SK-N-SH (cell line): ENCODE measurements at regions not wholly inside any gene's neighbourhood (a gene's known extent, or its start where the extent isn't known, plus 50 kb on each side); places are given as distances from the start of the nearest gene placed in this dataset.
"Not testable (repeated sequence)": the region's sequence is repeated elsewhere in the genome, so short reads cannot be mapped to it uniquely, and the experiment has no call there.

Experiments
- CTCF ChIA-PET: fragments of 300-600, 350-600 bp; formaldehyde crosslinking; extraction: SDS; loops from one replicate; lab custom pipeline; 2021; lab: Yijun Ruan, JAX
- POLR2A ChIA-PET: fragments of 350-600 bp; sonication (Branson Sonifier 250); formaldehyde crosslinking; extraction: SDS; loops from one replicate; lab custom pipeline; 2020; ENCODE audit warnings: antibody characterized with exemption, inconsistent platforms; lab: Yijun Ruan, JAX
- DNase-seq: peaks from one replicate; pipeline ENCODE4 v3.0.0; 2012
- H2AFZ ChIP-seq: fragments of 200-600 bp; sonication (generic); 2 replicates; pipeline ENCODE4 v1.8.1; 2016; ENCODE audit warnings: antibody characterized with exemption, mild to moderate bottlenecking, low read depth
- H3F3A ChIP-seq: fragments of 200-600 bp; sonication (generic); replicated peaks from 2 replicates; pipeline ENCODE3; 2016; ENCODE audit warnings: antibody characterized with exemption, mild to moderate bottlenecking; ENCODE audit not compliant: insufficient read depth
- H3K27ac ChIP-seq, 2 experiments: fragments of 200-500 bp in 1 of 2; fragments of 200-600 bp in 1 of 2; sonication (Bioruptor generic) in 1 of 2; sonication (generic), shearing (Covaris generic) in 1 of 2; 2 replicates each; pipeline versions ENCODE4 v1.5.1 to v1.6.1; 2014 to 2016; ENCODE audit warnings: low read depth in 2 of 2, inconsistent platforms in 1 of 2, low read length in 1 of 2, mild to moderate bottlenecking in 1 of 2, mixed read lengths in 1 of 2
- H3K27me3 ChIP-seq: fragments of 200-600 bp; sonication (generic), shearing (Covaris generic); 2 replicates; pipeline ENCODE4 v1.6.1; 2016; ENCODE audit warnings: mixed run types; ENCODE audit not compliant: insufficient read depth
- H3K36me3 ChIP-seq, 2 experiments: fragments of 200-500 bp in 1 of 2; fragments of 200-600 bp in 1 of 2; sonication (Bioruptor generic) in 1 of 2; sonication (generic) in 1 of 2; replicated peaks in 1 of 2; 2 replicates each; pipeline versions ENCODE3 to v1.5.1; 2014 to 2016; ENCODE audit warnings: low read length in 1 of 2, mild to moderate bottlenecking in 1 of 2; ENCODE audit not compliant: insufficient read depth in 2 of 2, control insufficient read depth in 1 of 2
- H3K4me1 ChIP-seq, 2 experiments: fragments of 200-500 bp in 1 of 2; fragments of 200-600 bp in 1 of 2; sonication (Bioruptor generic) in 1 of 2; sonication (generic), shearing (Covaris generic) in 1 of 2; 2 replicates each; pipeline versions ENCODE4 v1.5.1 to v1.6.1; 2014 to 2016; ENCODE audit warnings: low read depth in 1 of 2, low read length in 1 of 2, mixed run types in 1 of 2; ENCODE audit not compliant: insufficient read depth in 2 of 2, control insufficient read depth in 1 of 2
- H3K4me2 ChIP-seq: fragments of 200-600 bp; sonication (generic), shearing (Covaris generic); 2 replicates; pipeline ENCODE4 v1.6.1; 2017; ENCODE audit warnings: mixed run types
- H3K4me3 ChIP-seq, 2 experiments: fragments of 200-500 bp in 1 of 2; fragments of 200-600 bp in 1 of 2; sonication (Bioruptor generic) in 1 of 2; sonication (generic), shearing (Covaris generic) in 1 of 2; 2 replicates each; pipeline versions ENCODE4 v1.5.1 to v1.8.1; 2014 to 2016; ENCODE audit warnings: low read depth in 2 of 2, inconsistent platforms in 1 of 2, low read length in 1 of 2, mild to moderate bottlenecking in 1 of 2, mixed read lengths in 1 of 2, moderate library complexity in 1 of 2
- H3K79me2 ChIP-seq: fragments of 200-600 bp; sonication (generic); 2 replicates; pipeline ENCODE4 v1.8.1; 2017; ENCODE audit warnings: mild to moderate bottlenecking; ENCODE audit not compliant: insufficient read depth
- H3K9ac ChIP-seq: fragments of 200-600 bp; sonication (generic); 2 replicates; pipeline ENCODE4 v1.6.1; 2017; ENCODE audit warnings: mixed run types
- H3K9me2 ChIP-seq: fragments of 200-600 bp; sonication (generic); 2 replicates; pipeline ENCODE4 v1.6.1; 2017; ENCODE audit warnings: mixed run types
- H3K9me3 ChIP-seq: fragments of 200-600 bp; sonication (generic); 2 replicates; pipeline ENCODE4 v1.6.1; 2017; ENCODE audit warnings: mixed run types, mild to moderate bottlenecking, moderate library complexity
- H4K20me1 ChIP-seq: fragments of 200-600 bp; sonication (generic); 2 replicates; pipeline ENCODE4 v1.6.1; 2017; ENCODE audit warnings: mild to moderate bottlenecking, mixed run types; ENCODE audit not compliant: insufficient read depth
- EP300 ChIP-seq, 2 experiments: IDR thresholded peaks; 2 replicates each; pipeline versions ENCODE4 v1.4.0 to v1.6.1; 2012; ENCODE audit warnings: borderline replicate concordance in 1 of 2, low read depth in 1 of 2, low read length in 1 of 2
- FOSL2 ChIP-seq: IDR thresholded peaks from 2 replicates; pipeline ENCODE4 v1.4.0; 2012; ENCODE audit warnings: low read depth, mild to moderate bottlenecking, moderate library complexity, borderline replicate concordance
- FOXM1 ChIP-seq: IDR thresholded peaks from 2 replicates; pipeline ENCODE4 v1.4.0; 2012; ENCODE audit warnings: low read depth, mild to moderate bottlenecking
- MXI1 ChIP-seq: IDR thresholded peaks from 2 replicates; pipeline ENCODE4 v1.6.1; 2012; ENCODE audit warnings: mild to moderate bottlenecking, low read depth, low read length, improper control_type of control experiment
- RAD21 ChIP-seq: IDR thresholded peaks from 2 replicates; pipeline ENCODE4 v1.6.1; 2012; ENCODE audit warnings: mild to moderate bottlenecking, low read length
- RXRA ChIP-seq: IDR thresholded peaks from 2 replicates; pipeline ENCODE4 v1.4.0; 2012; ENCODE audit warnings: low read depth, mild to moderate bottlenecking, borderline replicate concordance
- TAF1 ChIP-seq: IDR thresholded peaks from 2 replicates; pipeline ENCODE4 v1.6.1; 2012; ENCODE audit warnings: low read depth, mild to moderate bottlenecking, low read length, moderate library complexity, borderline replicate concordance
- TCF12 ChIP-seq: IDR thresholded peaks from 2 replicates; pipeline ENCODE4 v1.4.0; 2012
- WGBS: methylation state at CpG from one replicate; pipeline ENCODE4 v1.1.6; 2017; ENCODE audit warnings: low lambda C conversion rate; 5-methylcytosine and 5-hydroxymethylcytosine counted together
- TF ChIP-seq, protein P1 (sequence below): fragments of 150-350 bp; IDR thresholded peaks from 2 replicates; pipeline ENCODE4 v1.6.1; 2017; ENCODE audit warnings: antibody characterized with exemption, low read length, low read depth, borderline replicate concordance
- TF ChIP-seq, protein P2 (sequence below): fragments of 150-350 bp; IDR thresholded peaks from 2 replicates; pipeline ENCODE4 v1.6.1; 2016; ENCODE audit warnings: mild to moderate bottlenecking, low read depth, low read length
- TF ChIP-seq, protein P3 (sequence below): IDR thresholded peaks from 2 replicates; pipeline ENCODE4 v1.4.0; 2012; ENCODE audit warnings: low read depth, borderline replicate concordance
- TF ChIP-seq, protein P4 (sequence below): IDR thresholded peaks from 2 replicates; pipeline ENCODE4 v1.6.1; 2012; ENCODE audit warnings: mild to moderate bottlenecking, low read depth, low read length, moderate library complexity

DNA sequence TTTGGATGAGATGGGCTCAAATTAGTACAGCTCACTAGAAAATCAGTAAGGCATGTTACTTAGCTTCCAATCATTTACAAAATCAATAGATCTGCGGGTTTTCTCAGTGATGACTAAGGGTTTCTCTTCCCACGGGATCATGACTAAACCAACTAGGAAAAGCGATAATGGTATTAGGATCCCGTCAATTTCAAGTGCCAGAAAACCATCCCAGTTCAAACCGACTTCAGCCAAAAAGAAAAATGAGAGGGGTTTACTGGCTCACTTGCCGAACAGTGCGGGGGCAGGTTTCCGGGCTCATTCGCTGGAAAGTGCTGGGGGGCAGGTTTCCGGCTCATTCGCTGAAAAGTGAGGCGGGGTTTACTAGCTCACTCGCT, 62.1 kb upstream of the LYZL2 start (continued):
- TF ChIP-seq, protein P1, sequence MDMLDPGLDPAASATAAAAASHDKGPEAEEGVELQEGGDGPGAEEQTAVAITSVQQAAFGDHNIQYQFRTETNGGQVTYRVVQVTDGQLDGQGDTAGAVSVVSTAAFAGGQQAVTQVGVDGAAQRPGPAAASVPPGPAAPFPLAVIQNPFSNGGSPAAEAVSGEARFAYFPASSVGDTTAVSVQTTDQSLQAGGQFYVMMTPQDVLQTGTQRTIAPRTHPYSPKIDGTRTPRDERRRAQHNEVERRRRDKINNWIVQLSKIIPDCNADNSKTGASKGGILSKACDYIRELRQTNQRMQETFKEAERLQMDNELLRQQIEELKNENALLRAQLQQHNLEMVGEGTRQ: no peak
- TF ChIP-seq TCF12: no peak
- no peak for TF ChIP-seq FOSL2
- no peak for TF ChIP-seq TAF1
- TF ChIP-seq, protein P2, sequence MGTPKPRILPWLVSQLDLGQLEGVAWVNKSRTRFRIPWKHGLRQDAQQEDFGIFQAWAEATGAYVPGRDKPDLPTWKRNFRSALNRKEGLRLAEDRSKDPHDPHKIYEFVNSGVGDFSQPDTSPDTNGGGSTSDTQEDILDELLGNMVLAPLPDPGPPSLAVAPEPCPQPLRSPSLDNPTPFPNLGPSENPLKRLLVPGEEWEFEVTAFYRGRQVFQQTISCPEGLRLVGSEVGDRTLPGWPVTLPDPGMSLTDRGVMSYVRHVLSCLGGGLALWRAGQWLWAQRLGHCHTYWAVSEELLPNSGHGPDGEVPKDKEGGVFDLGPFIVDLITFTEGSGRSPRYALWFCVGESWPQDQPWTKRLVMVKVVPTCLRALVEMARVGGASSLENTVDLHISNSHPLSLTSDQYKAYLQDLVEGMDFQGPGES: no peak
- TF ChIP-seq MXI1: no peak

DNA sequence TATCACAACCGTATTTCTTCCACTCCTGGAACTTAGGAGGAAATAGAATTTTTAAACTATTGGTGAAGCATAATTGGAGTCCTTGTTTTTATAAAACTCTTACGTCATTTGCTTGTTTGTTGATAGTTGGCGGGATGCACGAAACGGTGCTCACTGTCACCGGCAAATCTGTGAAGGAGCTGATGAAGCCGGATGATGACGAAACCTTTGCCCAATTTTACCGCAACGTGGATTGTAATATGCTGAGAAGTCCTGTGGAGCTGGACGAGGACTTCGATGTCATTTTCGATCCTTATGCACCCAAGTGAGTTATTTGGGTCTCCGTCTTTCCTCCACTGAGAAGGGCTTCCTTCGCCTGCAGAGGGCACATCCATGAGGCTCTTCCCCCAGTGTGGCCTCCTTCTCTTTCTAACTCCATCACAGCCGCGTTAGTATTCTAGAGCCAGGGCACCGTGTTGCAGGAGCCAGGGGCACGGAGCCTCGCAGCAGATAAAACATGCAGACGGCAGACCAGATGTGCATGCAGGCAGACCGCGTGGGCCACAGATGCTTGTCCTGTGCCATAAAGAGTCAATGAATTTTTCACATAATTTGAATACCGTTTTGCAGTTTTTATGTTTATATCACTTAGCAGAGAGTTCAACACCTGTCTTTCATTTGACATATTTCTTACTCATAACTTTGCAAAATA, 61.5 kb upstream of the LYZL2 start:
- H3K9me2 ChIP-seq, POLR2A ChIA-PET, H3K79me2 ChIP-seq, H3K4me2 ChIP-seq, H3K9me3 ChIP-seq, H3K4me1 ChIP-seq, H3K27me3 ChIP-seq, H3K27ac ChIP-seq, H3K36me3 ChIP-seq, H3K4me3 ChIP-seq, H4K20me1 ChIP-seq, DNase-seq, H3F3A ChIP-seq, H2AFZ ChIP-seq, H3K9ac ChIP-seq: not testable (repeated sequence)
- CTCF ChIA-PET: interaction anchor here (2.6 kb wide), 1 partner anchor 20 kb away, joined by 7 read pairs; no protein-coding TSS in a partner anchor
- 88% methylated on average over 24 of the region's 24 CpGs for WGBS

DNA sequence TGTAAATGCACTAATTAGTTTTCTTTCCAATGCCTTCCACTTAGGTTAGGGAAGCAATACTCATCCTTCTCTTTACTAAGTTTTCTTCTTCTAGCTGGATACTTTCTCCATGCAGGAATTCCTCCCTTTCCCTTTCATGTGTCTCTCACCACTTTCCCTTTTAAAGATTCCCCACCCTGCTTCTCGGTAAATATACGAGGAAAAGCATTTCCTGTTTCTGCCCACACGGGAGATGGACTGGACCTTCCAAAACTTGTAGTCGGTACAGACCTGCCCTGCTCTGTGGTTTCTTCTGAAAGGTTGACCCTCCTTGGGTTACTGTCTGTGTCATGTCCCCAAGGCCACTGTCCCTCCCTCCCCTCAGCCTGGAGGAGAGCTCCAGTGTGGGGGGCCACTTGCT, 58.9 kb upstream of the LYZL2 start:
- no peak overlapping the region for H2AFZ ChIP-seq
- no peaks in the 10 kb centered on the region for H3F3A ChIP-seq
- POLR2A ChIA-PET: no interaction called here
- no peaks in the 10 kb centered on the region for H3K36me3 ChIP-seq
- 82% methylated on average over 4 of the region's 4 CpGs for WGBS
- no peaks in the 10 kb centered on the region; a peak in 1 of 4 replicates for H3K4me1 ChIP-seq
- H3K27ac ChIP-seq: no peak overlapping the region
- H3K27me3 ChIP-seq: no peaks in the 10 kb centered on the region; the same call in 1 of the 2 replicates
- no peaks in the 10 kb centered on the region for H4K20me1 ChIP-seq
- H3K4me2 ChIP-seq: no peak overlapping the region
- no peak overlapping the region for H3K4me3 ChIP-seq
- no peaks in the 10 kb centered on the region for H3K9me2 ChIP-seq
- H3K79me2 ChIP-seq: no peaks in the 10 kb centered on the region
- no peak overlapping the region for H3K9ac ChIP-seq
- CTCF ChIA-PET: interaction anchor here (0.6 to 3.7 kb wide), 24 partner anchors 9 to 1125 kb away, joined by 3 to 24 read pairs (median 5); no protein-coding TSS in a partner anchor
- no peaks in the 10 kb centered on the region for H3K9me3 ChIP-seq
- TF ChIP-seq, protein P3, sequence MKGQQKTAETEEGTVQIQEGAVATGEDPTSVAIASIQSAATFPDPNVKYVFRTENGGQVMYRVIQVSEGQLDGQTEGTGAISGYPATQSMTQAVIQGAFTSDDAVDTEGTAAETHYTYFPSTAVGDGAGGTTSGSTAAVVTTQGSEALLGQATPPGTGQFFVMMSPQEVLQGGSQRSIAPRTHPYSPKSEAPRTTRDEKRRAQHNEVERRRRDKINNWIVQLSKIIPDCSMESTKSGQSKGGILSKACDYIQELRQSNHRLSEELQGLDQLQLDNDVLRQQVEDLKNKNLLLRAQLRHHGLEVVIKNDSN: no peak
- TF ChIP-seq FOXM1 (no peak), RAD21 (no peak), MXI1 (no peak), RXRA (no peak), EP300 (IDR thresholded peaks at IDR 0.05; ENCODE audit: borderline replicate concordance in 1 of 2, low read depth in 1 of 2, low read length in 1 of 2) (no peak), FOSL2 (no peak)
- TF ChIP-seq, protein P1: no peak
- TF ChIP-seq, protein P4, sequence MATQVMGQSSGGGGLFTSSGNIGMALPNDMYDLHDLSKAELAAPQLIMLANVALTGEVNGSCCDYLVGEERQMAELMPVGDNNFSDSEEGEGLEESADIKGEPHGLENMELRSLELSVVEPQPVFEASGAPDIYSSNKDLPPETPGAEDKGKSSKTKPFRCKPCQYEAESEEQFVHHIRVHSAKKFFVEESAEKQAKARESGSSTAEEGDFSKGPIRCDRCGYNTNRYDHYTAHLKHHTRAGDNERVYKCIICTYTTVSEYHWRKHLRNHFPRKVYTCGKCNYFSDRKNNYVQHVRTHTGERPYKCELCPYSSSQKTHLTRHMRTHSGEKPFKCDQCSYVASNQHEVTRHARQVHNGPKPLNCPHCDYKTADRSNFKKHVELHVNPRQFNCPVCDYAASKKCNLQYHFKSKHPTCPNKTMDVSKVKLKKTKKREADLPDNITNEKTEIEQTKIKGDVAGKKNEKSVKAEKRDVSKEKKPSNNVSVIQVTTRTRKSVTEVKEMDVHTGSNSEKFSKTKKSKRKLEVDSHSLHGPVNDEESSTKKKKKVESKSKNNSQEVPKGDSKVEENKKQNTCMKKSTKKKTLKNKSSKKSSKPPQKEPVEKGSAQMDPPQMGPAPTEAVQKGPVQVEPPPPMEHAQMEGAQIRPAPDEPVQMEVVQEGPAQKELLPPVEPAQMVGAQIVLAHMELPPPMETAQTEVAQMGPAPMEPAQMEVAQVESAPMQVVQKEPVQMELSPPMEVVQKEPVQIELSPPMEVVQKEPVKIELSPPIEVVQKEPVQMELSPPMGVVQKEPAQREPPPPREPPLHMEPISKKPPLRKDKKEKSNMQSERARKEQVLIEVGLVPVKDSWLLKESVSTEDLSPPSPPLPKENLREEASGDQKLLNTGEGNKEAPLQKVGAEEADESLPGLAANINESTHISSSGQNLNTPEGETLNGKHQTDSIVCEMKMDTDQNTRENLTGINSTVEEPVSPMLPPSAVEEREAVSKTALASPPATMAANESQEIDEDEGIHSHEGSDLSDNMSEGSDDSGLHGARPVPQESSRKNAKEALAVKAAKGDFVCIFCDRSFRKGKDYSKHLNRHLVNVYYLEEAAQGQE: no peak
- no peak for DNase-seq
